ENCODE measurements at regions not wholly inside any gene's neighbourhood (a gene's known extent, or its start where the extent isn't known, plus 50 kb on each side); places are given as distances from the start of the nearest gene placed in this dataset.
"Not testable (repeated sequence)": the region's sequence is repeated elsewhere in the genome, so short reads cannot be mapped to it uniquely, and the experiment has no call there.

GRCh38 chr11:134957540-134958335, 545.7 kb upstream of the B3GAT1 start:
- no peak for TF ChIP-seq CTCF (IDR thresholded peaks at IDR 0.05; ENCODE audit: borderline replicate concordance)
- Histone ChIP-seq H3K4me3 (no peak overlapping the region), H3K4me1 (no peaks in the 10 kb centered on the region), H3K27ac (replicated peaks) (no peak overlapping the region), H3K27me3 (ENCODE audit: low read depth) (peaks cover 46% of the 10 kb centered on the region), H3K36me3 (no peaks in the 10 kb centered on the region), H3K9me3 (replicated peaks) (no peaks in the 10 kb centered on the region)
- DNase-seq, result no peak
- intact Hi-C loops (cut with micrococcal nuclease), result no loop called here

- Histone ChIP-seq H3K4me1 (no peaks in the 10 kb centered on the region), H3K27ac (replicated peaks) (no peak overlapping the region), H3K9me3 (replicated peaks) (no peaks in the 10 kb centered on the region), H3K4me3 (no peak overlapping the region), H3K36me3 (no peaks in the 10 kb centered on the region), H3K27me3 (ENCODE audit: low read depth) (peaks cover 46% of the 10 kb centered on the region)
- intact Hi-C loops (cut with micrococcal nuclease), result no loop called here
- no peak for TF ChIP-seq CTCF (IDR thresholded peaks at IDR 0.05; ENCODE audit: borderline replicate concordance)
- DNase-seq, result no peak
Measured at GRCh38 chr11:134956450-134957210, 544.6 kb upstream of the B3GAT1 start.

GRCh38 chr11:134955970-134956369, 543.9 kb upstream of the B3GAT1 start:
- H3K9me3 ChIP-seq (replicated peaks); H3K4me1 ChIP-seq; H3K27ac ChIP-seq (replicated peaks); intact Hi-C loops (cut with micrococcal nuclease); DNase-seq; H3K36me3 ChIP-seq; H3K4me3 ChIP-seq: not testable (repeated sequence)
- peaks cover 46% of the 10 kb centered on the region for H3K27me3 ChIP-seq (ENCODE audit: low read depth)

GRCh38 chr11:134955281-134955680, 543.2 kb upstream of the B3GAT1 start:
- DNase-seq, result no peak
- Histone ChIP-seq H3K27me3 (ENCODE audit: low read depth) (peaks cover 46% of the 10 kb centered on the region), H3K36me3 (no peaks in the 10 kb centered on the region), H3K4me3 (no peak overlapping the region), H3K27ac (replicated peaks) (no peak overlapping the region), H3K4me1 (no peaks in the 10 kb centered on the region), H3K9me3 (replicated peaks) (no peaks in the 10 kb centered on the region)
- intact Hi-C loops (cut with micrococcal nuclease), result no loop called here
- TF ChIP-seq CTCF (IDR thresholded peaks at IDR 0.05; ENCODE audit: borderline replicate concordance), result no peak

- DNase-seq; H3K36me3 ChIP-seq; H3K27ac ChIP-seq (replicated peaks); H3K4me3 ChIP-seq; H3K9me3 ChIP-seq (replicated peaks); H3K4me1 ChIP-seq; intact Hi-C loops (cut with micrococcal nuclease): not testable (repeated sequence)
- H3K27me3 ChIP-seq (ENCODE audit: low read depth), result peaks cover 46% of the 10 kb centered on the region
Measured at GRCh38 chr11:134954456-134954855, 542.4 kb upstream of the B3GAT1 start.

- peaks cover 16% of the 10 kb centered on the region for H3K4me1 ChIP-seq
- intact Hi-C loops (cut with micrococcal nuclease); H3K9me3 ChIP-seq (replicated peaks); H3K36me3 ChIP-seq; DNase-seq; H3K4me3 ChIP-seq; H3K27ac ChIP-seq (replicated peaks): not testable (repeated sequence)
- H3K27me3 ChIP-seq (ENCODE audit: low read depth), result peaks cover 52% of the 10 kb centered on the region
Measured at GRCh38 chr11:134953417-134953970, 541.5 kb upstream of the B3GAT1 start.

GRCh38 chr11:134951305-134951700, 539.3 kb upstream of the B3GAT1 start:
- peaks cover 17% of the 10 kb centered on the region for H3K4me1 ChIP-seq
- no peak for DNase-seq
- H3K27me3 ChIP-seq (ENCODE audit: low read depth), result peaks cover 44% of the 10 kb centered on the region
- H3K9me3 ChIP-seq (replicated peaks), result no peaks in the 10 kb centered on the region
- no peak overlapping the region for H3K4me3 ChIP-seq
- no peak for TF ChIP-seq CTCF (IDR thresholded peaks at IDR 0.05; ENCODE audit: borderline replicate concordance)
- no peaks in the 10 kb centered on the region for H3K36me3 ChIP-seq
- H3K27ac ChIP-seq (replicated peaks), result no peak overlapping the region
- intact Hi-C loops (cut with micrococcal nuclease), result no loop called here

Data from left ventricle myocardium inferior (tissue), 1 donor.